ENCODE measurements at regions not wholly inside any gene's neighbourhood (a gene's known extent, or its start where the extent isn't known, plus 50 kb on each side); places are given as distances from the start of the nearest gene placed in this dataset.

- Histone ChIP-seq H3K4me2 (ENCODE audit: insufficient read depth, low read length) (no peak overlapping the region), H3K36me3 (ENCODE audit: control insufficient read depth in 2 of 2, extremely low read depth in 1 of 2, insufficient read depth in 2 of 2, low read length in 2 of 2) (no peaks in the 10 kb centered on the region), H3K79me2 (ENCODE audit: control insufficient read depth, insufficient read depth, low read length) (no peaks in the 10 kb centered on the region), H3K9ac (replicated peaks; ENCODE audit: extremely low read depth, insufficient read depth, low read length) (no peak overlapping the region), H3K4me1 (ENCODE audit: control insufficient read depth, extremely low read depth, insufficient read depth, low read length) (no peaks in the 10 kb centered on the region), H3K27ac (ENCODE audit: insufficient read depth, low read depth, low read length) (no peak overlapping the region), H3K9me1 (replicated peaks; ENCODE audit: control insufficient read depth, extremely low read depth, insufficient read depth, low read length) (no peaks in the 10 kb centered on the region), H3K9me3 (replicated peaks; ENCODE audit: control insufficient read depth, insufficient read depth, low read length) (no peaks in the 10 kb centered on the region), H4K20me1 (replicated peaks; ENCODE audit: control insufficient read depth, extremely low read depth, insufficient read depth, low read length) (no peaks in the 10 kb centered on the region), H3K4me3 (replicated peaks in 1 of 3; ENCODE audit: insufficient read depth in 1 of 3, low read depth in 1 of 3, low read length in 3 of 3) (no peak overlapping the region), H3K27me3 (ENCODE audit: control insufficient read depth in 2 of 2, insufficient read depth in 2 of 2, low read length in 2 of 2) (no peaks in the 10 kb centered on the region), H2AFZ (ENCODE audit: low read depth, low read length) (no peak overlapping the region)
- dilution Hi-C loops (cut with MboI; ENCODE audit: extremely low pct_ligation_motif_present, low sequenced_read_pairs) (no loop called here), intact Hi-C loops (cut with micrococcal nuclease) (no loop called here)
- TF ChIP-seq GATA2 (IDR thresholded peaks at IDR 0.05; ENCODE audit: insufficient read depth, insufficient read length, low read depth, low read length) (no peak), MAX (IDR thresholded peaks at IDR 0.05; ENCODE audit: insufficient read depth, insufficient read length) (no peak), CTCF (IDR thresholded peaks at IDR 0.05; ENCODE audit: extremely low read depth in 1 of 2, insufficient read depth in 1 of 2, low read depth in 1 of 2, low read length in 2 of 2) (no peak), JUN (IDR thresholded peaks at IDR 0.05; ENCODE audit: borderline replicate concordance, insufficient read depth, insufficient read length, low read depth) (no peak), MYC (IDR thresholded peaks at IDR 0.05; ENCODE audit: low read depth, low read length) (no peak), POLR2AphosphoS5 (IDR thresholded peaks at IDR 0.05; ENCODE audit: insufficient read depth, low read depth, low read length) (no peak), EZH2 (IDR thresholded peaks at IDR 0.05; ENCODE audit: borderline replicate concordance, low read depth, low read length, severe bottlenecking) (no peak), FOS (IDR thresholded peaks at IDR 0.05; ENCODE audit: borderline replicate concordance, insufficient read depth, low read length) (peak; percentile 39)
- BruUV-seq (replicated peaks), result no TSS peak
- no peak for FAIRE-seq
- ChIA-PET POLR2A (no interaction called here), CTCF (interaction anchor here (1.0 kb wide), 1 partner anchor 236 kb away, joined by 3 read pairs; no protein-coding TSS in a partner anchor)
- DNase-seq (ENCODE audit: low read depth, low spot score), result peak; percentile 15
These were observed 497.8 kb upstream of the ADAMTS5 start for GRCh38 chr21:27464648-27465047.
